Activated gamma-delta T cell treated with Interleukin-2 at 50 U/mL for 16 hours (primary cell): ENCODE measurements at regions not wholly inside any gene's neighbourhood (a gene's known extent, or its start where the extent isn't known, plus 50 kb on each side); places are given as distances from the start of the nearest gene placed in this dataset.

Source experiments
- DNase-seq: peaks from one replicate; pipeline ENCODE4 v3.0.0-alpha.2; 2020

- no peak for DNase-seq
Observed at GRCh38 chr2:82839036-82839435, 1620.0 kb downstream of the SUCLG1 start.

GRCh38 chr2:82837588-82838304, 1621.3 kb downstream of the SUCLG1 start:
- DNase-seq, result no peak

GRCh38 chr2:82834893-82835292, 1624.2 kb downstream of the SUCLG1 start:
- DNase-seq, result no peak

- DNase-seq, result no peak
Observed at GRCh38 chr2:82827426-82827825, 1631.7 kb downstream of the SUCLG1 start.

GRCh38 chr2:82826437-82826836, 1632.6 kb downstream of the SUCLG1 start:
- no peak for DNase-seq

GRCh38 chr2:82825410-82826090, 1633.5 kb downstream of the SUCLG1 start:
- DNase-seq, result no peak

- no peak for DNase-seq
Observed at GRCh38 chr2:82823892-82824291, 1635.2 kb downstream of the SUCLG1 start.

GRCh38 chr2:82819951-82820350, 1639.1 kb downstream of the SUCLG1 start:
- DNase-seq, result no peak

- no peak for DNase-seq
Observed at GRCh38 chr2:82814146-82814545, 1644.9 kb downstream of the SUCLG1 start.

- DNase-seq, result no peak
Observed at GRCh38 chr2:82811946-82812345, 1647.1 kb downstream of the SUCLG1 start.

GRCh38 chr2:82803307-82803706, 1655.8 kb downstream of the SUCLG1 start:
- DNase-seq, result no peak

- no peak for DNase-seq
Observed at GRCh38 chr2:82797469-82797868, 1661.6 kb downstream of the SUCLG1 start.

- no peak for DNase-seq
Observed at GRCh38 chr2:82796132-82796531, 1662.9 kb downstream of the SUCLG1 start.

- no peak for DNase-seq
Observed at GRCh38 chr2:82795446-82795845, 1663.6 kb downstream of the SUCLG1 start.

- DNase-seq, result no peak
Observed at GRCh38 chr2:82793711-82794435, 1665.2 kb downstream of the SUCLG1 start.

GRCh38 chr2:82792316-82792715, 1666.8 kb downstream of the SUCLG1 start:
- DNase-seq, result no peak

GRCh38 chr2:82790206-82791021, 1668.7 kb downstream of the SUCLG1 start:
- no peak for DNase-seq

GRCh38 chr2:82789851-82790205, 1669.3 kb downstream of the SUCLG1 start:
- no peak for DNase-seq

GRCh38 chr2:82781176-82781915, 1677.7 kb downstream of the SUCLG1 start:
- DNase-seq, result no peak

GRCh38 chr2:82780050-82780449, 1679.0 kb downstream of the SUCLG1 start:
- no peak for DNase-seq

GRCh38 chr2:82752396-82752795, 1706.7 kb downstream of the SUCLG1 start:
- DNase-seq, result no peak

GRCh38 chr2:82748653-82749052, 1710.4 kb downstream of the SUCLG1 start:
- no peak for DNase-seq
